ENCODE measurements at regions not wholly inside any gene's neighbourhood (a gene's known extent, or its start where the extent isn't known, plus 50 kb on each side); places are given as distances from the start of the nearest gene placed in this dataset.

GRCh38 chr12:131348231-131348630, 362.7 kb upstream of the SFSWAP start (continued):
- no peak for TF ChIP-seq ILK (tag; IDR thresholded peaks at IDR 0.05; ENCODE audit: borderline replicate concordance, low read depth)

GRCh38 chr12:131348646-131349045, 362.2 kb upstream of the SFSWAP start:
- no peak for FAIRE-seq
- DNase-seq (ENCODE audit: extremely low read depth in 1 of 4, low spot score in 3 of 4), result no peak
- in situ Hi-C loops (cut with MboI) (no loop called here), intact Hi-C loops (cut with micrococcal nuclease) (loop anchor here (5.0 kb wide), 1 partner anchor 104 kb away; no protein-coding TSS in a partner anchor)
- Histone ChIP-seq H3K27ac (ENCODE audit: extremely low read depth, low read depth, low read length) (no peak overlapping the region), H3K36me3 (ENCODE audit: control insufficient read depth, insufficient read depth, low read length) (no peaks in the 10 kb centered on the region; the same call in 2 of the 3 replicates), H3K4me3 (no peak overlapping the region), H3K9me3 (replicated peaks; ENCODE audit: control insufficient read depth, insufficient read depth, low read depth, low read length) (peaks cover 7% of the 10 kb centered on the region), H3K9ac (ENCODE audit: insufficient read depth in 1 of 2, low read depth in 2 of 2, low read length in 2 of 2) (no peak overlapping the region), H3K4me1 (replicated peaks in 1 of 2; ENCODE audit: control insufficient read depth in 2 of 2, insufficient read depth in 2 of 2, low read length in 2 of 2) (peaks cover 39 to 43% of the 10 kb centered on the region in 2 experiments), H3K4me2 (ENCODE audit: insufficient read depth, low read length) (0 out of 2 replicates have a peak overlapping the region, but pooled peaks have one; percentile 4), H3K27me3 (ENCODE audit: control insufficient read depth in 2 of 2, insufficient read depth in 2 of 2, low read length in 2 of 2) (no peaks in the 10 kb centered on the region), H3K79me2 (ENCODE audit: control insufficient read depth, insufficient read depth, low read length) (no peaks in the 10 kb centered on the region), H2AFZ (ENCODE audit: low read depth, low read length) (peak overlapping the region; percentile 37; the same call in 1 of the 2 replicates), H3K9me1 (ENCODE audit: control insufficient read depth, insufficient read depth, low read length) (no peaks in the 10 kb centered on the region), H4K20me1 (replicated peaks; ENCODE audit: control insufficient read depth, insufficient read depth, low read length) (no peaks in the 10 kb centered on the region)
- WGBS (ENCODE audit: insufficient coverage, low coverage, missing lambda C conversion rate), result 28% methylated on average over 4 of the region's 4 CpGs
- CTCF ChIA-PET (ENCODE audit: low intra/inter-chr PET ratio), result no interaction called here
- ATAC-seq, result no peak
- BruUV-seq (replicated peaks), result no TSS peak
- POLR2A ChIA-PET, result no interaction called here
- no peak for TF ChIP-seq ZBTB9 (CRISPR knock-in tag; IDR thresholded peaks at IDR 0.05)
- 0 out of 2 replicates have a peak, but pooled peaks have one; percentile 26 for TF ChIP-seq MAFG (tag; conservative IDR thresholded peaks at IDR 0.05)
- TF ChIP-seq SETDB1 (IDR thresholded peaks at IDR 0.05; ENCODE audit: low read length), result no peak
- no peak for TF ChIP-seq RBFOX2 (IDR thresholded peaks at IDR 0.05; ENCODE audit: low read depth, low read length)
- no peak for TF ChIP-seq POLR2AphosphoS2 (IDR thresholded peaks at IDR 0.05; ENCODE audit: low read length)
- peak; percentile 24; the same call in 1 of the 2 replicates for TF ChIP-seq SMARCA4 (IDR thresholded peaks at IDR 0.05)
- TF ChIP-seq RAD21 (CRISPR knock-in tag; conservative IDR thresholded peaks at IDR 0.05 in 1 of 2, IDR thresholded peaks at IDR 0.05 in 1 of 2), result peak; percentile 50 to 62
- no peak for TF ChIP-seq SP2 (IDR thresholded peaks at IDR 0.05; ENCODE audit: extremely low read depth, low read depth, low read length, poor library complexity, severe bottlenecking)
- no peak for TF ChIP-seq MIER1 (IDR thresholded peaks at IDR 0.05; ENCODE audit: low read depth)
- no peak for TF ChIP-seq POLR2G (IDR thresholded peaks at IDR 0.05; ENCODE audit: low read depth, low read length)
- TF ChIP-seq JUND (IDR thresholded peaks at IDR 0.05; ENCODE audit: borderline replicate concordance, low read depth, low read length), result no peak
- TF ChIP-seq JUND (tag; IDR thresholded peaks at IDR 0.05; ENCODE audit: borderline replicate concordance, low read depth, low read length), result no peak
- TF ChIP-seq RCOR1 (IDR thresholded peaks at IDR 0.05; ENCODE audit: borderline replicate concordance in 1 of 2, low read depth in 2 of 2, low read length in 2 of 2), result no peak
- TF ChIP-seq FOXJ3 (CRISPR knock-in tag; IDR thresholded peaks at IDR 0.05), result no peak
- no peak for TF ChIP-seq CREB3 (tag; conservative IDR thresholded peaks at IDR 0.05; ENCODE audit: low read depth)
- no peak for TF ChIP-seq HMGN3 (IDR thresholded peaks at IDR 0.05; ENCODE audit: borderline replicate concordance, extremely low read depth, insufficient read length, low read depth, low read length)
- TF ChIP-seq DEAF1 (CRISPR knock-in tag; IDR thresholded peaks at IDR 0.05), result 0 out of 2 replicates have a peak, but pooled peaks have one; percentile 25
